OCI-LY7 (cell line): ENCODE measurements at regions not wholly inside any gene's neighbourhood (a gene's known extent, or its start where the extent isn't known, plus 50 kb on each side); places are given as distances from the start of the nearest gene placed in this dataset.

Source experiments
- BruUV-seq: library from RNA; stranded (reverse); fragments of 400-500 nt; replicated peaks from 2 replicates; lab custom pipeline; 2021; lab: Mats Ljungman, UMichigan
- CTCF ChIA-PET: fragments of 300-600 bp; sonication (Branson Sonifier 250); formaldehyde crosslinking; loops from one replicate; lab custom pipeline; 2022; ENCODE audit warnings: antibody characterized with exemption; ENCODE audit not compliant: unreplicated experiment; lab: Charles Lee
- POLR2A ChIA-PET: fragments of 300-600 bp; sonication (Branson Sonifier 250); formaldehyde crosslinking; loops from one replicate; lab custom pipeline; 2022; ENCODE audit warnings: antibody characterized with exemption; lab: Charles Lee
- DNase-seq: peaks from one replicate; pipeline ENCODE4 v3.0.0-alpha.2; 2015; ENCODE audit warnings: low spot score
- H2AFZ ChIP-seq: fragments of 200-600 bp; sonication (generic), shearing (Covaris generic); 2 replicates; pipeline ENCODE4 v1.6.1; 2014; ENCODE audit warnings: mild to moderate bottlenecking, antibody characterized with exemption, low read length, moderate library complexity
- H3K27ac ChIP-seq: fragments of 200-600 bp; sonication (generic); 2 replicates; pipeline ENCODE4 v1.5.1; 2014; ENCODE audit warnings: mixed run types, low read depth, mild to moderate bottlenecking, moderate library complexity, low read length, inconsistent platforms; ENCODE audit not compliant: poor library complexity, severe bottlenecking
- H3K36me3 ChIP-seq: fragments of 200-600 bp; sonication (generic); 2 replicates; pipeline ENCODE4 v1.6.1; 2014; ENCODE audit warnings: mild to moderate bottlenecking, antibody characterized with exemption, low read length, moderate library complexity, mixed read lengths; ENCODE audit not compliant: insufficient read depth
- H3K4me1 ChIP-seq: fragments of 200-600 bp; sonication (generic); 2 replicates; pipeline ENCODE4 v1.5.1; 2014; ENCODE audit warnings: mild to moderate bottlenecking, low read length; ENCODE audit not compliant: insufficient read depth, poor library complexity, severe bottlenecking
- H3K4me2 ChIP-seq: fragments of 200-600 bp; sonication (generic); 2 replicates; pipeline ENCODE4 v1.6.1; 2014; ENCODE audit warnings: mild to moderate bottlenecking, low read length
- H3K4me3 ChIP-seq: fragments of 200-600 bp; sonication (generic); 2 replicates; pipeline ENCODE4 v1.5.1; 2014; ENCODE audit warnings: mild to moderate bottlenecking, low read depth, low read length; ENCODE audit not compliant: poor library complexity, severe bottlenecking
- H3K79me2 ChIP-seq: fragments of 200-600 bp; sonication (generic); 2 replicates; pipeline ENCODE4 v1.6.1; 2016; ENCODE audit warnings: low read depth, mild to moderate bottlenecking, low read length, moderate library complexity, mixed read lengths; ENCODE audit not compliant: insufficient read depth
- H3K9me2 ChIP-seq: fragments of 200-600 bp; sonication (generic); 2 replicates; pipeline ENCODE4 v1.6.1; 2016; ENCODE audit warnings: mild to moderate bottlenecking, low read length, mixed read lengths; ENCODE audit not compliant: insufficient read depth
- H3K9me3 ChIP-seq: fragments of 200-600 bp; sonication (generic); 2 replicates; pipeline ENCODE4 v1.6.1; 2014; ENCODE audit warnings: mild to moderate bottlenecking, mixed run types, low read length, mixed read lengths
- H4K20me1 ChIP-seq: fragments of 200-600 bp; sonication (generic); 2 replicates; pipeline ENCODE4 v1.6.1; 2014; ENCODE audit warnings: mild to moderate bottlenecking, antibody characterized with exemption, low read length, moderate library complexity, mixed read lengths; ENCODE audit not compliant: insufficient read depth
- EZH2phosphoT487 ChIP-seq: fragments of 200-600 bp; sonication (generic); IDR thresholded peaks from 2 replicates; pipeline ENCODE4 v1.6.1; 2018; ENCODE audit warnings: low read depth, borderline replicate concordance, mild to moderate bottlenecking, mixed run types, antibody characterized with exemption, low read length, moderate library complexity, mixed read lengths
- intact Hi-C: fragments of 100-400 bp; cut with micrococcal nuclease; formaldehyde crosslinking; loops from one replicate; pipeline ENCODE4 v1.10.0; 2022; ENCODE audit not compliant: unreplicated experiment
- TF ChIP-seq, protein P1 (sequence below): fragments of 200-600 bp; sonication (generic); conservative IDR thresholded peaks from 2 replicates; pipeline ENCODE4 v1.5.1; 2014; ENCODE audit warnings: mild to moderate bottlenecking, antibody characterized with exemption, low read length, moderate library complexity, mixed read lengths

GRCh38 chr1:59011663-59012062, 227.8 kb upstream of the JUN start:
- POLR2A ChIA-PET: interaction anchor here (0.9 kb wide), 1 partner anchor 15 kb away, joined by 4 read pairs; no protein-coding TSS in a partner anchor
- Histone ChIP-seq H3K4me3 (no peak overlapping the region), H3K4me2 (no peak overlapping the region), H3K79me2 (no peaks in the 10 kb centered on the region), H2AFZ (no peak overlapping the region), H4K20me1 (no peaks in the 10 kb centered on the region), H3K36me3 (no peaks in the 10 kb centered on the region), H3K9me3 (no peaks in the 10 kb centered on the region), H3K4me1 (peaks cover 11% of the 10 kb centered on the region), H3K9me2 (no peaks in the 10 kb centered on the region), H3K27ac (no peak overlapping the region)
- TF ChIP-seq, protein P1, sequence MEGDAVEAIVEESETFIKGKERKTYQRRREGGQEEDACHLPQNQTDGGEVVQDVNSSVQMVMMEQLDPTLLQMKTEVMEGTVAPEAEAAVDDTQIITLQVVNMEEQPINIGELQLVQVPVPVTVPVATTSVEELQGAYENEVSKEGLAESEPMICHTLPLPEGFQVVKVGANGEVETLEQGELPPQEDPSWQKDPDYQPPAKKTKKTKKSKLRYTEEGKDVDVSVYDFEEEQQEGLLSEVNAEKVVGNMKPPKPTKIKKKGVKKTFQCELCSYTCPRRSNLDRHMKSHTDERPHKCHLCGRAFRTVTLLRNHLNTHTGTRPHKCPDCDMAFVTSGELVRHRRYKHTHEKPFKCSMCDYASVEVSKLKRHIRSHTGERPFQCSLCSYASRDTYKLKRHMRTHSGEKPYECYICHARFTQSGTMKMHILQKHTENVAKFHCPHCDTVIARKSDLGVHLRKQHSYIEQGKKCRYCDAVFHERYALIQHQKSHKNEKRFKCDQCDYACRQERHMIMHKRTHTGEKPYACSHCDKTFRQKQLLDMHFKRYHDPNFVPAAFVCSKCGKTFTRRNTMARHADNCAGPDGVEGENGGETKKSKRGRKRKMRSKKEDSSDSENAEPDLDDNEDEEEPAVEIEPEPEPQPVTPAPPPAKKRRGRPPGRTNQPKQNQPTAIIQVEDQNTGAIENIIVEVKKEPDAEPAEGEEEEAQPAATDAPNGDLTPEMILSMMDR: no peak
- no peak for TF ChIP-seq EZH2phosphoT487
- no peak for DNase-seq
- CTCF ChIA-PET: no interaction called here
- BruUV-seq: no TSS peak
- intact Hi-C loops: no loop called here

DNA sequence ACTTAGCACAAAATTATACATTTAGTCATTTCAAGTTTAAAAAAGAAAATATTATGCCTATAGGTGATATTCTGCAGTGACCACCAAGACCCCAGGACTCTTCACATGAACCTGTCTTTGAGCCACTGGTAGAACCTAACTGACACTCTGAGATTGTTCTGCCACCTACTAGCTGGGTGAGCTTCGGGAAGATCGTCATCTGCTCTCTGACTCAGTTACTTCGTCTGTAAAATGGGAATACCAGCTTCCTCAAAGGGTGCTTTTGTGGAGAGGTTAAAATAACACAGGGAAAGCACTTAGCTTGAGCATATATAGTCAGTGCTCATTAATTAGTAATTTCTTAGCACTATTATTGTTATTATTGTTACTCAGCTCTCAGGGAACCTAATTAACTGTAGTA, 228.5 kb upstream of the JUN start:
- Histone ChIP-seq H3K9me3 (no peaks in the 10 kb centered on the region), H2AFZ (no peak overlapping the region), H3K4me1 (peaks cover 11% of the 10 kb centered on the region), H3K4me3 (no peak overlapping the region), H4K20me1 (no peaks in the 10 kb centered on the region), H3K27ac (no peak overlapping the region), H3K9me2 (no peaks in the 10 kb centered on the region), H3K36me3 (no peaks in the 10 kb centered on the region), H3K79me2 (no peaks in the 10 kb centered on the region), H3K4me2 (no peak overlapping the region)
- ChIA-PET CTCF (no interaction called here), POLR2A (interaction anchor here (0.5 to 1.1 kb wide), 5 partner anchors 14 to 665 kb away, joined by 3 to 4 read pairs (median 3); no protein-coding TSS in a partner anchor)
- intact Hi-C loops: no loop called here
- BruUV-seq: no TSS peak
- no peak for TF ChIP-seq EZH2phosphoT487
- TF ChIP-seq, protein P1: no peak
- DNase-seq: no peak

DNA sequence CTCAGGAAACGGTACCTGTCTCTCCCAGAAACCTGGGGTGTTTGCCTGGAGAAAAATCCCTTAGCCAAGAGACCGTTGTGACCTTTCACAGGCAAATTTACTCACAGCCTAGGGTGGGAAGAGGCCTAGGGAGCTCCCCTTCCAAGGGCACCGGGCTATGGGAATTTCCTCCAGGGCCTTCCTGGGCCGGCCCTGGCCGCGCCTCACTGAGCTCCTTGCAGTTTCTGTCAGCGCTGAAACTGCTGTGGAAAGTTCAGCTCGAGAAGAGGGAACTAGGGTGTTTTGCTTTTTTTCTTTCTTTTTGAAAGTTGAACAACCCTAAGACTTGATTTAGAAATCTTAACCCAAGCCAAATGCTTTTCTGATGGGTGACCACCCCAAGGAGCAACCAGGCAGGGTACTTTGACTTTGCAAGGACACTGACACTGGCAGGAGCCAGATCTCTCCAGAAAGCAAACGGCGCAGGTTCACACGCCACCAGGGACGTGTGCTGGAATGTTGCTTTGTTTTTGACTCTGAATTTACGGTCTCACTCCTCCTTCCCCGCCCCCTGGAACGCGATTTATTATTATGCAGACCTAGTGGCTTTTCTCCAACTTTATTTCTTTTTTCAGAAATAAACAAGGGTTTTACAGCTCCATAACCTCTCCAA, 229.6 kb upstream of the JUN start:
- H3K4me3 ChIP-seq: peak overlapping the region; percentile 7
- POLR2A ChIA-PET: interaction anchor here (0.6 to 1.1 kb wide), 2 partner anchors 8 to 271 kb away, joined by 3 to 4 read pairs; no protein-coding TSS in a partner anchor
- peaks cover 11% of the 10 kb centered on the region for H3K4me1 ChIP-seq
- H3K9me3 ChIP-seq: no peaks in the 10 kb centered on the region
- peak overlapping the region; percentile 62; the same call in 1 of the 2 replicates for H2AFZ ChIP-seq
- no peaks in the 10 kb centered on the region for H3K79me2 ChIP-seq
- CTCF ChIA-PET: interaction anchor here (0.5 kb wide), 1 partner anchor 48 kb away, joined by 3 read pairs; no protein-coding TSS in a partner anchor
- no peaks in the 10 kb centered on the region for H4K20me1 ChIP-seq
- TF ChIP-seq, protein P1: no peak
- TF ChIP-seq EZH2phosphoT487: no peak
- BruUV-seq: no TSS peak
- intact Hi-C loops: no loop called here
- DNase-seq: no peak
- no peak overlapping the region for H3K27ac ChIP-seq
- no peaks in the 10 kb centered on the region for H3K9me2 ChIP-seq
- peak overlapping the region; percentile 40 for H3K4me2 ChIP-seq
- no peaks in the 10 kb centered on the region for H3K36me3 ChIP-seq
